Thoracic aorta (tissue), 2 donors: ENCODE measurements at regions not wholly inside any gene's neighbourhood (a gene's known extent, or its start where the extent isn't known, plus 50 kb on each side); places are given as distances from the start of the nearest gene placed in this dataset.

Source experiments
- ATAC-seq: fragments of 150-250 bp; one replicate; pipeline ENCODE4 v1.8.0; 2017; ENCODE audit warnings: low read depth; ENCODE audit not compliant: insufficient number of reproducible peaks, low FRiP score
- DNase-seq: peaks from one replicate; pipeline ENCODE4 v3.0.0-alpha.2; 2020; ENCODE audit warnings: low spot score
- H3K27ac ChIP-seq, 2 donors: fragments of 200-600 bp; sonication (generic); 1 replicate in 1 of 2; 2 replicates in 1 of 2; pipeline ENCODE4 v1.5.1; 2016; ENCODE audit warnings: mild to moderate bottlenecking in 2 of 2, moderate library complexity in 2 of 2
- H3K27me3 ChIP-seq: fragments of 200-600 bp; sonication (generic); replicated peaks from 2 replicates; pipeline ENCODE4 v1.6.0; 2016; ENCODE audit warnings: mild to moderate bottlenecking; ENCODE audit not compliant: insufficient read depth
- H3K36me3 ChIP-seq: fragments of 200-600 bp; sonication (generic); one replicate; pipeline ENCODE4 v1.5.1; 2016
- H3K4me1 ChIP-seq, 2 donors: fragments of 200-600 bp; sonication (generic); 1 replicate in 1 of 2; 2 replicates in 1 of 2; pipeline versions ENCODE4 v1.5.1 to v1.6.0; 2016; ENCODE audit warnings: low read depth in 2 of 2, mild to moderate bottlenecking in 1 of 2; ENCODE audit not compliant: control insufficient read depth in 1 of 2
- H3K4me3 ChIP-seq: fragments of 200-600 bp; sonication (generic); 2 replicates; pipeline ENCODE4 v1.5.1; 2016; ENCODE audit warnings: mild to moderate bottlenecking
- H3K9me3 ChIP-seq: fragments of 200-600 bp; sonication (generic); 2 replicates; pipeline ENCODE4 v1.5.1; 2016
- TF ChIP-seq, protein P1 (sequence below): fragments of 200-600 bp; sonication (generic); IDR thresholded peaks from one replicate; pipeline ENCODE4 v1.5.1; 2019; ENCODE audit warnings: antibody characterized with exemption

- Histone ChIP-seq H3K27ac (no peak overlapping the region), H3K36me3 (no peaks in the 10 kb centered on the region), H3K4me3 (no peak overlapping the region), H3K27me3 (no peaks in the 10 kb centered on the region), H3K9me3 (no peaks in the 10 kb centered on the region), H3K4me1 (peaks cover 0 to 6% of the 10 kb centered on the region in 2 donors)
- ATAC-seq (no peak), DNase-seq (no peak)
- TF ChIP-seq, protein P1, sequence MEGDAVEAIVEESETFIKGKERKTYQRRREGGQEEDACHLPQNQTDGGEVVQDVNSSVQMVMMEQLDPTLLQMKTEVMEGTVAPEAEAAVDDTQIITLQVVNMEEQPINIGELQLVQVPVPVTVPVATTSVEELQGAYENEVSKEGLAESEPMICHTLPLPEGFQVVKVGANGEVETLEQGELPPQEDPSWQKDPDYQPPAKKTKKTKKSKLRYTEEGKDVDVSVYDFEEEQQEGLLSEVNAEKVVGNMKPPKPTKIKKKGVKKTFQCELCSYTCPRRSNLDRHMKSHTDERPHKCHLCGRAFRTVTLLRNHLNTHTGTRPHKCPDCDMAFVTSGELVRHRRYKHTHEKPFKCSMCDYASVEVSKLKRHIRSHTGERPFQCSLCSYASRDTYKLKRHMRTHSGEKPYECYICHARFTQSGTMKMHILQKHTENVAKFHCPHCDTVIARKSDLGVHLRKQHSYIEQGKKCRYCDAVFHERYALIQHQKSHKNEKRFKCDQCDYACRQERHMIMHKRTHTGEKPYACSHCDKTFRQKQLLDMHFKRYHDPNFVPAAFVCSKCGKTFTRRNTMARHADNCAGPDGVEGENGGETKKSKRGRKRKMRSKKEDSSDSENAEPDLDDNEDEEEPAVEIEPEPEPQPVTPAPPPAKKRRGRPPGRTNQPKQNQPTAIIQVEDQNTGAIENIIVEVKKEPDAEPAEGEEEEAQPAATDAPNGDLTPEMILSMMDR = no peak
These were observed 129.8 kb downstream of the FAM174B start for GRCh38 chr15:92525758-92526245.

- Histone ChIP-seq H3K4me3 (no peak overlapping the region), H3K36me3 (no peaks in the 10 kb centered on the region), H3K9me3 (no peaks in the 10 kb centered on the region), H3K4me1 (peaks cover 0 to 6% of the 10 kb centered on the region in 2 donors), H3K27ac (no peak overlapping the region), H3K27me3 (no peaks in the 10 kb centered on the region)
- DNase-seq (no peak), ATAC-seq (no peak)
- TF ChIP-seq, protein P1 = no peak
These were observed 130.6 kb downstream of the FAM174B start for GRCh38 chr15:92524874-92525565.

DNA sequence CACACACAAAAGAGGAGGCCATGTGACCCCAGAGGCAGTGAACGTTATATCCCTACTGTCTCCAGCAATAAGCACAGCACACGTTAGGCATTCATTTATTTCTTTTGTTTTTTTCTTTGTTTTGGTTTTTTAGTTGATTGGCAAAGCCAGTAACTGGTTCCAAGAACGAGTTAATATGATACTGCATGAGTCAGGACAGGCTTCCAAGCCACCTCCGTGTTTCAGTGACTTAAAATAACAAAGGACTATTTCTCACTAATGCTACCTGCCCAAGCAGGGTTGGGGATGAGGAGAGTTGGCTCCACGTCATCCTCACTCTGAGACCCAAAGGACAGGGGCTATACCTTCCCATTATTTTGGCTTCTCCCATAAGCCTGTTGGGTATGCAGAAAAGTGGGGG lies 130.5 kb downstream of the ST8SIA2 start:
- Histone ChIP-seq H3K4me3 (no peak overlapping the region), H3K9me3 (no peaks in the 10 kb centered on the region), H3K36me3 (no peaks in the 10 kb centered on the region), H3K27me3 (no peaks in the 10 kb centered on the region), H3K27ac (no peak overlapping the region), H3K4me1 (peaks cover 0 to 6% of the 10 kb centered on the region in 2 donors)
- no peak for ATAC-seq
- DNase-seq = no peak
- TF ChIP-seq, protein P1 = no peak

DNA sequence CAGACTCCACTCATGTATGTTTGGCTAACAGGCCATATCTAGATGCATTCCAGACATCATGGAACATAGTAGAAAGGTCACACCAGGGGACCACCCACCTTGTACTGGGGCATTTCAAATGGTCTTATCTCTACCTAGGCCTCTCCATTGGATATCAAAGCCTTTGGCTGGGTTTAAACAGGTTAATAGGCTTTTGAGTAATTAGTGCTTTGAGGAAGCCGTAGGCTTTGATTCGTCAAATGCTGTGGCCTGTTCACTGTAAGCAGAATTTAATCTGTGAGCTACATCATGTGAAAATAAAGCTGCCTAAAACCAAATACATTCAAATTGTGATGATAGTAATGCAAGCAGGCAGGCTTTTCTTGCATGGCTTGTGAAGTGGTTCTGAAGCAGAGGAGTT lies 129.5 kb downstream of the ST8SIA2 start:
- DNase-seq (no peak), ATAC-seq (no peak)
- H3K27ac ChIP-seq = no peak overlapping the region
- TF ChIP-seq, protein P1 = no peak
- peaks cover 0 to 6% of the 10 kb centered on the region in 2 donors for H3K4me1 ChIP-seq
- no peaks in the 10 kb centered on the region for H3K36me3 ChIP-seq
- no peaks in the 10 kb centered on the region for H3K9me3 ChIP-seq
- H3K27me3 ChIP-seq = no peaks in the 10 kb centered on the region
- no peak overlapping the region for H3K4me3 ChIP-seq

DNA sequence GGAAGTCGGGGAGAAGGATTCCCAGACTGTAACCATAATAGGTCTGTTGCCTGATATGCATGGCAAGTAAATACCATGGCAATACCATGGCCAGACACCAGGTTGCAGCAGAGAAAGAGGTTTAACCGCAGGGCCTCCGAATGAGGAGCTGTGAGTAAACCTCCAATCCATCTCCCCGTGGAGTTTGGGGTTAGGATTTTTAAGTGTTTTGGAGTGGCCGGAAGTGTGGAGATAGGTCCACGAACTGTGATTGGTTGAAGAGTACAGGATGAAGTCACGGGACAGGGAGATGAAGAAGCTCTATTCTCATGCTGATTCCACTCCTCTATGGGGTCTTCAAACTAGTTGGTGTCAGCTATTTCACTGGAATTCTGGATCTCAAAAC lies 127.9 kb downstream of the ST8SIA2 start:
- no peak overlapping the region for H3K4me3 ChIP-seq
- ATAC-seq (peak; percentile 84), DNase-seq (peak; percentile 50)
- H3K27me3 ChIP-seq = no peaks in the 10 kb centered on the region
- no peak overlapping the region for H3K27ac ChIP-seq
- no peaks in the 10 kb centered on the region for H3K4me1 ChIP-seq
- no peaks in the 10 kb centered on the region for H3K36me3 ChIP-seq
- H3K9me3 ChIP-seq = no peaks in the 10 kb centered on the region
- TF ChIP-seq, protein P1 = peak; percentile 79
